ENCODE measurements at regions not wholly inside any gene's neighbourhood (a gene's known extent, or its start where the extent isn't known, plus 50 kb on each side); places are given as distances from the start of the nearest gene placed in this dataset.
A peak's percentile ranks its signal among the peaks of the same experiment; 100 is the strongest.

DNA sequence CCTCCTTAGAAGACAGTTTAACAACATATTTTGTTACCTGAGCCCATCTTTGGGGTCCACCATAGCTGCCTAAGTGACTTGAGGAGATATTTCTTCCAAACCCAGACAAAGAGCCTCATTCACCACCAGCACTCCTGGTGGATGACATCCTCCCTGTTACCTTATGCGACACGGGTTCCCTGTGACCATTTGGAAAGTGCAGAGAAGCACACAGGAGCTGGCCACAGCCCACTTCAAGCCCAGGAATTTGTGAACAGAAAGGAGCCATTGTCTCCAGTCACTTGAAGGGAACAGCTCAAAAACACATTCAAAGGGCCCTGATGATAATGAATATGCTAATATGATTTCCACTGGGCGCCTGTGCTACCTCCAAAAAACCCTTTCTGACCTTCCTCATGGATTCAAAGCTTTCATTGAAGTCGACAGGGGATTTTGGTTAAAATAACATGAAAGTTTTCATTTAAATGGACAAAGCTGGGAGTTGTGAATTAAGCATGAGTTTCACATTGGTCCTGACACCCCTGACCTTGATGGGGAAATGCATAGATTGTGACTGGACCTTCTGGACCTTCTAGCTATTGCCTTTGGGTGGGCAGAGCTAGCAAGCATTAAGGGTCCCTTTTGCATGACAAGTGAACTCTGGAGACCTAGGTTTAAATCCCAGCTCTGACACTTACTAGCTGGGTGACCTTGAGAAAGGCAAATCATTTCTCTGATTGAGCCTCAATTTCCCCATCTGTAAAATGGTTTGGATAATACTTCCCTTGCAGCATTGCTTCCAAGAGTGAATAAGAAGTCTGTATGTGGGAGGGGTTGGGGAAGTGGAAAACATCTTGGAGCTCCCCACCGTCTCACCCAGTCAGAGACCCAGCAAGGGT lies 83.3 kb upstream of the SIRPA start:
- DNase-seq (ENCODE audit: low spot score) (no peak), ATAC-seq (peak; percentile 55)
- Mint-ChIP-seq H3K9me3 (no peaks in the 10 kb centered on the region), H3K27me3 (ENCODE audit: low read depth) (peaks cover 12% of the 10 kb centered on the region), H3K4me1 (peaks cover 59% of the 10 kb centered on the region), H3K4me3 (no peak overlapping the region), H3K36me3 (no peaks in the 10 kb centered on the region), H3K27ac (peak overlapping the region; percentile 19; the same call in 1 of the 2 replicates)
- CTCF ChIA-PET, result interaction anchor here (0.5 to 1.8 kb wide), 10 partner anchors 9 to 853 kb away, joined by 3 to 16 read pairs (median 4); no protein-coding TSS in a partner anchor
- peak; percentile 53; the same call in 1 of the 2 replicates for TF ChIP-seq GABPB1 (CRISPR knock-in tag; IDR thresholded peaks at IDR 0.05)
- TF ChIP-seq ATF1 (CRISPR knock-in tag; IDR thresholded peaks at IDR 0.05), result no peak
- POLR2A ChIA-PET, result interaction anchor here (0.8 kb wide), 1 partner anchor 135 kb away, joined by 3 read pairs; no protein-coding TSS in a partner anchor

DNA sequence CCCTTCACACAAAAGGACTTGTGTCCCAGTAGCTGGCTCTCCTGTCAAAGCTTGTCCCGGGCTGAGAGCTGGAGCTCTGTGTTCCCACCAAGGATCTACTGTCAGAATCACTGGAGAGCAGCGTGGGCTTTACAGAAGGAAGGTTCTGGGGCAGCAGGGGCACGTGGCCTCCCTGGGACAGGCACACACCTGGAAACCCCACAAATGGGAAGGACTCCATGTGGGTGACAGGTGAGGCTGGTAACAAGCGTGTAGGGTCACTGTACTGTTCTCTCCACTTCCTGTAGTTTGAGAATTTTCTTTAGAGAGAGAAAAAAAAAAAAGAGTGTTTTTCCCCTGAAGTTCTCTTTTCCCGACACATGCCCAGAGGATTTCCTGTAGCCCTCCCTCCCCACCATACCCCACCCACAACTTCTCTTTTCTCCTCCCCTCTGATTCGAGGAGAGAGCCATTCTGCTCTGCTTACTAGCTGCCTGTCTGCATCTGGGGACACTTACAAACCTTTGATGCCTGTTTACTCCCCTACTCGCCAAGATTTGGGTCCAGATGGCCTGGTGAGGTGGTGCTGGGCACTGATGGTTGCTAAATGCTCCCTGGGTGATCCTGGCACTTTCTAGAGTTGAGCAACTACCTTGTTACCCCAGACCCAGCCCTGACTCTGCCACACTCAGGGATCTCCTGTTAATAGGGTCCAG lies 84.1 kb upstream of the SIRPA start:
- Mint-ChIP-seq H3K27me3 (ENCODE audit: low read depth) (peaks cover 12% of the 10 kb centered on the region), H3K36me3 (no peaks in the 10 kb centered on the region), H3K4me3 (no peak overlapping the region), H3K4me1 (peaks cover 56% of the 10 kb centered on the region), H3K27ac (peak overlapping the region; percentile 19; the same call in 1 of the 2 replicates), H3K9me3 (no peaks in the 10 kb centered on the region)
- ChIA-PET POLR2A (interaction anchor here (0.8 kb wide), 1 partner anchor 136 kb away, joined by 3 read pairs; no protein-coding TSS in a partner anchor), CTCF (interaction anchor here (0.6 to 1.8 kb wide), 9 partner anchors 8 to 282 kb away, joined by 3 to 16 read pairs (median 4); no protein-coding TSS in a partner anchor)
- peak; percentile 47 for ATAC-seq
- TF ChIP-seq, protein P1, sequence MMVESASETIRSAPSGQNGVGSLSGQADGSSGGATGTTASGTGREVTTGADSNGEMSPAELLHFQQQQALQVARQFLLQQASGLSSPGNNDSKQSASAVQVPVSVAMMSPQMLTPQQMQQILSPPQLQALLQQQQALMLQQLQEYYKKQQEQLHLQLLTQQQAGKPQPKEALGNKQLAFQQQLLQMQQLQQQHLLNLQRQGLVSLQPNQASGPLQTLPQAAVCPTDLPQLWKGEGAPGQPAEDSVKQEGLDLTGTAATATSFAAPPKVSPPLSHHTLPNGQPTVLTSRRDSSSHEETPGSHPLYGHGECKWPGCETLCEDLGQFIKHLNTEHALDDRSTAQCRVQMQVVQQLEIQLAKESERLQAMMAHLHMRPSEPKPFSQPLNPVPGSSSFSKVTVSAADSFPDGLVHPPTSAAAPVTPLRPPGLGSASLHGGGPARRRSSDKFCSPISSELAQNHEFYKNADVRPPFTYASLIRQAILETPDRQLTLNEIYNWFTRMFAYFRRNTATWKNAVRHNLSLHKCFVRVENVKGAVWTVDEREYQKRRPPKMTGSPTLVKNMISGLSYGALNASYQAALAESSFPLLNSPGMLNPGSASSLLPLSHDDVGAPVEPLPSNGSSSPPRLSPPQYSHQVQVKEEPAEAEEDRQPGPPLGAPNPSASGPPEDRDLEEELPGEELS (CRISPR knock-in tag; IDR thresholded peaks at IDR 0.05), result no peak
- no peak for TF ChIP-seq GRHL2 (CRISPR knock-in tag; IDR thresholded peaks at IDR 0.05; ENCODE audit: insufficient replicate concordance, severe bottlenecking)
- DNase-seq (ENCODE audit: low spot score), result no peak

DNA sequence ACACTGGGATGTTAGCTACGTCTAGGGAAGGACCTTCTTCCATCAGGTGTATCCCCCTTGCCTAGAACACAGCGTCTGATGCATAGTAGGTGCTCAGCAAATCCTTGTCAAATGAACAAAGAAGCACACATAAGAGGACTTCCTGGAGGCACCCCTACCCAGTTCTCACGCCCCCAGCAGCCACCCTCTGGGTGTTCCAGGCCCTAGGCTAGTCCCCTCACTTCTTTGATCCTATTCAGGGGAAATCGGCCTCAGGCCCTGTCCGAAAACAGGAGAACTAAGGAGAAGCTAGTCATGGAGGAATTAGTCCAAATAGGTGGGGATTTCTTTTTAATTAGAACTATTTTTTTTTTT lies 84.7 kb upstream of the SIRPA start:
- Mint-ChIP-seq H3K27me3 (ENCODE audit: low read depth) (peaks cover 12% of the 10 kb centered on the region), H3K4me1 (peaks cover 56% of the 10 kb centered on the region)
- POLR2A ChIA-PET, result no interaction called here

DNA sequence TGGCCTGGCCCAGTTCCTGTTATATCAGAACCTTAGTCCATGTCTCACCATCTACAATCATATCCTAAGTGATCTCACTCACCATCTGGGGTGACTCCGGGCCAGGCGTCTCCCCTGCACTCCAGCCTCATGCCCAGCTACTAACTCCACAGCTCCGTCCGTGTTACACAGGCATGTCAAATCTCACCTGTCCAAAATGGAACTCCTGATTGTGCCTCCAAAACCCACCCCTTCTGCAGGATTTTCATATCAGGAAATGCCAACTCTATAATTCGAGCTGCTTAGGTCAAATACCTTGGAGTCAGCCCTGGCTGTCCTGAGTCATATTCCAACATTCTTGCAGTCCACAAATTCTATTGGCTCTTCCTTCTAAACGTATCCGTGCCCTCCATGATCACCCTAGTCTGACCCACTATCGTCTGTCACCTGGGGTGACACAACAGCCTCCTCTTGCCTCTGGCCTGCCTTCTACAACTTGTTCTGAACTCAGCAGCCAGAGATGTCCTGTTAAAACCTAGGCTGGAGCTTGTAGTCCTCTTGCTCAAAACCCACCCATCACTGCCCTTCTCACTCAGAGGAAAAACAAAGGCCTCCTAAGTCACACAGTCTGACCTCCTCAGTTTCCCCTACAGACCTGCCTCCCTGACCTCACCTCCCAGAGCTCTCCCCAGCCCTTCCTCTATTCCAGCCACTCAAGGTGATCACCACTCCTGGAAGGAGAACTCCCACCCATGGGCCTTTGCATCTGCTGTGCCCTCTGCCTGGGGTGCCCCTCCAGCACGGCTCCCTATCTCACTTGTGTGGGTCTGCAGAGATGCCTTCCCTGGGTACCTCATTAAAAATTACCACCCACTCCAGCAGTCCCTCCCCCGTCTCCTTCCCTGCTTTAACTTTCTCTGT lies 85.3 kb upstream of the SIRPA start:
- peaks cover 12% of the 10 kb centered on the region for H3K27me3 Mint-ChIP-seq (ENCODE audit: low read depth)
- TF ChIP-seq HMGA2 (CRISPR knock-in tag; IDR thresholded peaks at IDR 0.05), result no peak
- TF ChIP-seq RORB (CRISPR knock-in tag; IDR thresholded peaks at IDR 0.05), result no peak
- TF ChIP-seq ZNF671 (CRISPR knock-in tag; IDR thresholded peaks at IDR 0.05), result no peak
- ChIA-PET POLR2A (no interaction called here), CTCF (interaction anchor here (1.0 to 1.1 kb wide), 3 partner anchors 8 to 362 kb away, joined by 3 to 5 read pairs (median 4); no protein-coding TSS in a partner anchor)
- H3K9me3 Mint-ChIP-seq, result no peaks in the 10 kb centered on the region
- no peaks in the 10 kb centered on the region for H3K36me3 Mint-ChIP-seq
- no peak for ATAC-seq
- H3K4me3 Mint-ChIP-seq, result no peak overlapping the region
- DNase-seq (ENCODE audit: low spot score), result no peak
- peaks cover 60% of the 10 kb centered on the region for H3K4me1 Mint-ChIP-seq
- H3K27ac Mint-ChIP-seq, result no peak overlapping the region

More for the DNA sequence above, 84.7 kb upstream of the SIRPA start:
- no peak for ATAC-seq
- H3K36me3 Mint-ChIP-seq, result no peaks in the 10 kb centered on the region
- H3K9me3 Mint-ChIP-seq, result no peaks in the 10 kb centered on the region
- H3K4me3 Mint-ChIP-seq, result no peak overlapping the region
- CTCF ChIA-PET, result interaction anchor here (1.0 to 1.6 kb wide), 3 partner anchors 8 to 155 kb away, joined by 3 to 6 read pairs (median 4); no protein-coding TSS in a partner anchor
- DNase-seq (ENCODE audit: low spot score), result no peak
- TF ChIP-seq NFYB (CRISPR knock-in tag; conservative IDR thresholded peaks at IDR 0.05; ENCODE audit: low read depth) (no peak), SP1 (CRISPR knock-in tag; conservative IDR thresholded peaks at IDR 0.05) (no peak), TP53 (CRISPR knock-in tag; IDR thresholded peaks at IDR 0.05) (no peak)
- TF ChIP-seq, protein P2, sequence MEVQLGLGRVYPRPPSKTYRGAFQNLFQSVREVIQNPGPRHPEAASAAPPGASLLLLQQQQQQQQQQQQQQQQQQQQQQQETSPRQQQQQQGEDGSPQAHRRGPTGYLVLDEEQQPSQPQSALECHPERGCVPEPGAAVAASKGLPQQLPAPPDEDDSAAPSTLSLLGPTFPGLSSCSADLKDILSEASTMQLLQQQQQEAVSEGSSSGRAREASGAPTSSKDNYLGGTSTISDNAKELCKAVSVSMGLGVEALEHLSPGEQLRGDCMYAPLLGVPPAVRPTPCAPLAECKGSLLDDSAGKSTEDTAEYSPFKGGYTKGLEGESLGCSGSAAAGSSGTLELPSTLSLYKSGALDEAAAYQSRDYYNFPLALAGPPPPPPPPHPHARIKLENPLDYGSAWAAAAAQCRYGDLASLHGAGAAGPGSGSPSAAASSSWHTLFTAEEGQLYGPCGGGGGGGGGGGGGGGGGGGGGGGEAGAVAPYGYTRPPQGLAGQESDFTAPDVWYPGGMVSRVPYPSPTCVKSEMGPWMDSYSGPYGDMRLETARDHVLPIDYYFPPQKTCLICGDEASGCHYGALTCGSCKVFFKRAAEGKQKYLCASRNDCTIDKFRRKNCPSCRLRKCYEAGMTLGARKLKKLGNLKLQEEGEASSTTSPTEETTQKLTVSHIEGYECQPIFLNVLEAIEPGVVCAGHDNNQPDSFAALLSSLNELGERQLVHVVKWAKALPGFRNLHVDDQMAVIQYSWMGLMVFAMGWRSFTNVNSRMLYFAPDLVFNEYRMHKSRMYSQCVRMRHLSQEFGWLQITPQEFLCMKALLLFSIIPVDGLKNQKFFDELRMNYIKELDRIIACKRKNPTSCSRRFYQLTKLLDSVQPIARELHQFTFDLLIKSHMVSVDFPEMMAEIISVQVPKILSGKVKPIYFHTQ (CRISPR knock-in tag; IDR thresholded peaks at IDR 0.05), result no peak
- no peak overlapping the region for H3K27ac Mint-ChIP-seq

Measured in WTC11 (cell line).